ENCODE measurements at regions not wholly inside any gene's neighbourhood (a gene's known extent, or its start where the extent isn't known, plus 50 kb on each side); places are given as distances from the start of the nearest gene placed in this dataset.

GRCh38 chr14:45728434-45729225 lies 475.6 kb upstream of the MIS18BP1 start:
- TF ChIP-seq GABPA (IDR thresholded peaks at IDR 0.05 in 1 of 2, conservative IDR thresholded peaks at IDR 0.05 in 1 of 2) (no peak), CTCF (IDR thresholded peaks at IDR 0.05; ENCODE audit: low read depth, low read length, missing input control) (no peak), REST (IDR thresholded peaks at IDR 0.05) (no peak), MAX (IDR thresholded peaks at IDR 0.05) (no peak), SP1 (IDR thresholded peaks at IDR 0.05) (no peak), ATF3 (IDR thresholded peaks at IDR 0.05) (no peak)

All from liver (tissue), 3 donors.